ENCODE measurements at regions not wholly inside any gene's neighbourhood (a gene's known extent, or its start where the extent isn't known, plus 50 kb on each side); places are given as distances from the start of the nearest gene placed in this dataset.

DNA sequence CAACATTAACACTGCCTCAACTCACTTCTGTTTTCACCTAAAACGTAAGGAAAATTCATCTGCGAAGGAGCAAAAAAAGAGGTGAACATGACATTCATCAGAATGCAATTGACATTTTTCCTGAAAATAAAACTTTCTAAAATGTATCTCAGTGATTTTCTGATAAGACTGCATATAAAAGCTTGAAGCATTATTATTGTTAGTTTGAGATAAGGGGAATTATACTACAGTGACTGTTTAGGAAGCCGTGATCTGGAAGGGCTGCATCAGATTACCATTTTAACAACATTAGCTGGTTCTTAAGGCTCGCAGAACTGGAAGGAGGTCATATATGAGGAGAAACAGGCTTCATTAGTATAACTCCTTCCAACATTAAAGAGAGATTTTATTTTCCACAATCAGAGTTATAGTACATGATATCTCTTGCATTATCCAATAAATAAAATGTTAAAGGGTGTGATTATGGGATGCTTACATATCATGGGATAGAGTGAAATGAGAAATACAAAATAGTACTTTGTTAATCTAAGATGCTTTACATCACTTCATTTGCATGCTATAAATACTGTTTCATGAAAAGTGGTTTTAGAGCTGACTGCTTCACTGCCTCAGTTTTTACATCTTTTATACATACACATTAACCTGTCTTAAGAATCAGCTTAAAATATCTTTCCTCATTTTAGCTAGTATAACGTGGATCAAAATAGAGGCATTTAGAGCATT, 1820.1 kb upstream of the TENM3 start:
- DNase-seq: no peak

DNA sequence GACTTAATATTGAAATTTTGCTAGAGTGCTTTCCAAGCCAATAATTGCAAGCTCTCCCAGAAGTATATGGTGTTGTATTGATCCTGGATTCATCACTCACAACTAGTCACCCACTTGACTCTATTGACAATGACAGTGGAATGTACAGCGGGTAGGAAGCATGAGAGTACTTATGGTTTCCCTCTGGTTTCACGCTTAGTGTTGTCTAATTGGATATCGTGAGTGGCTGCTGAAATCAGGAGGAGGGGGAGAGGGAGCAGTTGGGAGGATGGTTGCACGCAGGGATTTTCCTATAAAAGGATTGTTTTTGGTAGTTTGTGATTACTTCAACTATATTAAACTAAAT, 1819.5 kb upstream of the TENM3 start:
- DNase-seq: no peak

DNA sequence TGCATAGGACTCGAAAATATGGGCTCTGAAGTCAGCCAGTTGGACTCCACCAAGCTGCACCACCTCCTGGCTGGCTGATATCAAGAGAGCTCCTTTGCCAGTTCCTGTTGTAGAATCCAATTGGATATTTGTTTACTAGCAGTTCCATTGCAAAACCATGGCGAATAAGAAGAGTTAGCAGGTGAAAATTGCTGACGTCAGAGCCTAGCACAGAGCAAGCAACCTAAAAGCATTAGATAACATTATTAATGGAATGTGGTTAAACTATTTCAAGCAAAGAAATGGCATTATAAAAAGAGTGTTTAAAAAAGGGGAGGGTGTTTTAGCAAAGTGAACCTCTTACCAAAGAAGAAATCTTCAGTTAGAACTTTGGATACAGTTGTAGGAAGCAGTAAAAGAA, 1816.3 kb upstream of the TENM3 start:
- DNase-seq: no peak

DNA sequence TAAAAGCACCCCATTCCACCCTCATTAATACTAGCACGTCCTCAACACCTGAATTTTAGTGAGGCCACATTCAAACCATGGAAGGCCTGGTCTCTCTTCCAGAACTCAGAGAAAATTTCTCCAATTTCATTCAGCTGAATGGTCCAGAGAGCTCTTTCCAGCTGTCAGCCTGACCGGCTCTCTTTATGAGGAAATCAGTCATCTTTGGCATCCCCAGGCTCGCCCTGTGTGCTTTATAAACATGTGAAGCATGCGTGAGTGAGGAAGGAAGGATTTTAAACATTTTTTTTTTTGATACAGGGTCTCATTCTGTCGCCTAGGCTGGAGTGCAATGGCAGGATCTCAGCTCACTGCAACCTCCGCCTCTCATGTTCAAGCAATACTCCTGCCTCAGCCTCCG, 1812.9 kb upstream of the TENM3 start:
- DNase-seq: no peak

DNA sequence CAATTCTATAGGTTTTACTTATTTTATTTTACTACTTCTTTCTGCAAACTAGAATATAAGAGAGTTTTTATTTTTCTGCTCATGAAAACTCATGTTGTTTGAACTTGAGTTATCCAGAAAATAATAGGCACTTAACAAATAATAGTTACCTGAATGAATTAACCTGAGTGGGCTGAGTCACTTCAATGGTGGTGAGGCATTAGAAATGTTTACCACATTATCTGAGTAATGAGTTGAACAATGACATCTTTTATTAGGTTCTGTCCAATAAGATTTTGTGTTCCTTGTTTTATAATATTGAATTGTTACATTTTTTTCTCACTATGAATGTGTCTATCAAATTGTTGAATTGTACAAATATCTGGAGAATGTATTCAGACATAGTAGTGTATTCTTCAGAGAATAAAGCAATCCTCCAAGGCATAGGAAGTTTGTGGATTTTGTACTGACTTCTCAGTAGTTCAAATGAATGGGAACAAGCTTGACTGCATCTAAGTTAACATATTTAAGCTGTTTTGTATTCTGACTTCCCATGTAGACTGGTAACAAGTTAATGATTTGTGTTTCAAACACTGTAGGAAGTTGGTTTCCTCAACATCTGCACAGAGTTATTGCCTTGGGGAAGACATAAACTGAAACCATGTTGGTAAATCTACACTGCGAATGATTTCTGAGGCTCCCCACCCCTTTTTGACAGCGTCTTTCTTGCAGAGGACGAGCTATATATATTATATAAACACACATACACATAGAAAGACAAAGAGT, 1808.9 kb upstream of the TENM3 start:
- DNase-seq: no peak

DNA sequence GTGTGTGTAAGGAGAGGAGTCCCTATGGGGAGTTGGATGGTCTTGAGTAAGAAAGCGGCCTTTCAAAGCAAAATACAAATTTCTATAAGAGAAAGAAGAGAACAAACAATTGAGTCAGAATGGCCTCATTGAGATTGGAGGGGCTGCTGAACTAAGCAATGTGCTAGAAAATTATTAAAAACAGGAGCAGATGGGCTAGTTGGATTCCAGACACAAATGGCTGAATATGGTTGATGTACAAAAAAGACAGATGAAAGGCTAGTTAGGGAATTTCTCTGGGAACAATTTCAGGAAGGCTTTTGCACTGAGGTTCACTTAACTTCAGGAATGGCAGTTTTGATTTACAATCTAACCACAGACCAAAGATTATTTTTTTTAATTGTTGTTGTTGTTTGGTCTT, 1806.8 kb upstream of the TENM3 start:
- no peak for DNase-seq

DNA sequence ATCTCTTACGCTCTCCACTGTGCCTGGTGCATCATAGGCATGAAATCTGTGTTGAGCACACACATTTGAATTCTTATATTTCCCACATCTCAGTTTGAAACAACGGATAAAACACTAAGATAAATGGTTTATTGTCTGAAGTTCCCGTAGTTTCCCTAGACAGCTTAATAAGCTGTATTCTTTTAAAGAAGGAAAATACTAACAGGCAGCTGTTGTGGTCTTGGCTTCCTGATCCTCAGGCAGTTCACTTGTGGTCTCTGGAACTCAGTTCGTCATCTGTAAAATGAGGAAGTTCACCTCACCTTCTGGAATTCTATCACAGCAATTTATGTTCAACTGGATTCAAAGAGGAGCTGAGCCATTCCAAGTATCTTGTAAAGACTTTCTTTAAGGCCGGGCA, 1805.6 kb upstream of the TENM3 start:
- no peak for DNase-seq

DNA sequence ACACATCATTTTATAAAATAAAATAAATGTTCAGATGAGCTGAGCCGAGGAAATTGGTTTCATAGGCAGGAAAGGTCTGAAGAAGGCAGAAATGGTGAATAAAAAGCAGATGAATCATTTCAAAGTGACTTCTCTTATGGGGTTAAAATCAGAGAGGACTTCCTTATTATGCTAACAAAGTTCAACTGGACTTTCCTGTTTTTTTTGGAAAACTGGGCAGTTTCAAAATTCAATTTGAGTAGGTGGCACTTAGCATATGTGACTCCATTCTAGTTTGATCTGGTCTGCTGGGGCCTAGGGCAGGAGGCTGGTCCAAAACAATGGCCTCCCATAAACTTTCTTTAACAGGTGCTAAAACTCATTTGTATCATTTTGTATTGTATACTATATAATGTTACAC, 1794.9 kb upstream of the TENM3 start:
- no peak for DNase-seq

DNA sequence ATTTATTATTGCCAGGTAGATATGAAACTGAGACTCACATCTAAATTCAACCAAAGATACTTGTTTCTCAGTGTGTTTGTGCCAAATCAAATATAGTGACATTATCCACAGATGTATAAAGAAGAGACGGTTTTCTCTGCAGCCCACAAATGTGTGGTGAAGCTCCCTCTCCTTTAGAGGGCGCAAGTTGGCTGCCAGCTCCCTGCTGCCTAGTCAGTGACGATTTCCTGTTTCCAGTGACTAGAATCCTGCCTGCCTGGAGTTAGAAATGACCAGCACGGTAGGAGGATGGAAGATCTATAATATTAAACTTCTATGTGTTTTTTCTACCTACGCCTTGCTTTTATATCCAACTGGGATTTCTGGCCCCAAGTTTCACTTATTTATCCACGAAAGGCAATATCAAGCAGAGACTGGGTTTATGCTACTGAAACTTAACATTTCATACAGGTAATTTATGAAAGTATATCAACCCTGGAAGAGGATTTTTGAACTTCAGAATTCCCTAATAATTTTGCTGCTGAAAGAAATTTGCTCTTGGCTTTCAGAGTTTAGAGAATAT, 1793.7 kb upstream of the TENM3 start:
- DNase-seq: peak; percentile 31

DNA sequence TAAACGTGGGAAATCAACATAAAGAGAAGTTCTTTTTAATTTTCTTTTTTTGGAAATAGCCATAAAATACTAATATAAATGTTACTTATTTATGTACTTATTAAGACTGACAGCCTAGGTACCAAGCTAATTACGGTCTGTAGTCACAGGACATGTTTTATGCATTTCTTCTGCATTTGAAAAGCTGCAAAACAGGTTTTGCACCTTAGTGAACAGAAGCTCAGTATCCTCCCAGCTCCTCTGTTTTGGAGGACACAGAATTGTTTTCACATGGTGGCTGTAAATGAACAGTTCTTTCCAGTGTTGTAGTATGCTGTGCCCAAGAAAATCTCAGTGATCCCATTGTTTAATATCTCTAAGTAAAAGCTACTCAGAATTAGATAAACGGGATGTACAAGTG, 1788.0 kb upstream of the TENM3 start:
- DNase-seq: peak; percentile 31

DNA sequence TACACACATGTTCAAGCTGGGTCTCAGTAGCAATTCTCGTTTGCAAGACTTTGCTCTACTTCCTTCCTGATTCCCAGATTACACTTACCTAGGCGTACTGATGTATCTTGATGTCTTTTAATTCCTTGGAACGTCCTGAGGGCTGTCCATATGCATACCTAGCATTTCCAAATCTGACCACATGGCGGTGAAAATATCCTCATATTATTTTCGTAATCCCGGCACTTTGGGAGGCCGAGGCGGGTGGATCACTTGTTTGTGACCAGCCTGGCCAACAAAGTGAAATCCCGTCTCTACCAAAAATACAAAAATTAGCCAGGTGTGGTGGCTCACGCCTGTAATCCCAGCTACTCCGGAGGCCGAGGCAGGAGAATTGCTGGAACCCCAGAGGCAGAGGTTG, 1786.3 kb upstream of the TENM3 start:
- DNase-seq: no peak

DNA sequence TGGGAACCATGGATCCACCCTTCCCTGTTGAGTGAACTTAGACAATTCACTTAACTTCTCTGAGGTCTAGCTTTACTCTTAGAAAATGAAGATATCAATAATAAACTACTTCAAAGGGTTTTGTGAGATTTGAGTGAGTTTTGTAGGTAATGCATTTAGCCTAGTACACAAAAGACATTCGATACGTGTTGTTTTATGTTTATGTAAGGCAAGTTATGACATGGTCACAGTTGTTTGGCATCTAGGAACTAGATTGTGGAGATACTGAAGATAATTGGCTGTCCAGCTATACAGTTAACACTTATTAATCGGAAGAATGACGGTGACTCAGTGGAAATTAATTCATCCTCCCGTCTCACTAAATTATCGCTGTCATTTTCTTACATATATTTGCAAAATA, 1781.1 kb upstream of the TENM3 start:
- DNase-seq: no peak

DNA sequence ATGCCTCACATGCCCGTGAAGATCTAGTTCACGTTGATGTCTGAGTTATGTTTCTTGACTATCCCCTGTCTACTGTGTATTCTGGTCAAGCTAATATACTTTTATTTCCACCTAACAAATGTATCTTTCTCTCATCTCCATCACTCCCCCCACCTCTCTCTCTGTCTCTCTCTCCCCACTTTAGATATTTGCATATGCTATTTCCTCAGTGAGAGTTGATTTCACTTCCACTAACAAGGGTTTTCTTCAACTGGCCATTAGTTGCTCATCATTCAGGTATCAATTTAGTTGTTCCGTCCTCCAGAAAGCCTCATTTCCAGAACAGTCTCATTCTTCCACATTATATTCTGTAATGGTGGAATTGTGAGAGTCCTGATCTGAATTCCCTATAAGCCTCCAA, 1777.8 kb upstream of the TENM3 start:
- no peak for DNase-seq

DNA sequence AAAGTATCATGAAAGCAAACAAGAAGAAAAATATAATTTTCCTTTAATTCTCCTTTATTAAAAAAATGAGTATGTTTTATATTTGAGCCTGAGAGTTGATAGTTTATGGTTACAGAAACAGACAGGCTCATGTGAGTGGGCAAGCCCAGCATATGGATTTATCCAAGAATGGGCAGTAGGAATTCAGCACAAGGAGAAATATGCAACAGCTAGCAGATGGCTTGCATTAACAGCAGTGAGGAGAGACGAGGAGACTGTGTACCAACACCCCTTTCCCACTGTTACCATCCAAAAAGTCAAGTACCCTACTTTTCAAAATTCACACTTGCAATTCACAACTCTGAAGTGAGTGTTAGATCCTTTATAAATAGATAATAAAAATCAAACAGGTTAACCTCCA, 1760.2 kb upstream of the TENM3 start:
- no peak for DNase-seq

DNA sequence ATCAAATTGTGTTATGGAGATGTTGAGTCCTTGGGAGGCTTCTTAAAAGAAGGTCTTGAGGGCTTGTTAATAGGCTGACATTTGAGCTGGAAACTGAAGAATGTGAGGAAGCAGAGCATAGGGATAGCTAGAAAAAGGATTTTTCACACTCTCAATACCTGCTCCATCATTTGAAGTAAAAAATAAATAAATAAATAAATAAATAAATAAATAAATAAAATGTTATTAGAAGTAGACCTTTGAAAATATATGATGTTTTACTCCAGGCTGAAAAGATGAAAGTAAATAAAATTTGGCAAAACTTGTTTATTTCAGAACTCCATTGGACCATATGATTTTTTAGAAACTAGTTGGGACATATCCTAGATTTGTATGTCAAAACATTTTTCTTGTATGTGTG, 1757.8 kb upstream of the TENM3 start:
- DNase-seq: no peak

DNA sequence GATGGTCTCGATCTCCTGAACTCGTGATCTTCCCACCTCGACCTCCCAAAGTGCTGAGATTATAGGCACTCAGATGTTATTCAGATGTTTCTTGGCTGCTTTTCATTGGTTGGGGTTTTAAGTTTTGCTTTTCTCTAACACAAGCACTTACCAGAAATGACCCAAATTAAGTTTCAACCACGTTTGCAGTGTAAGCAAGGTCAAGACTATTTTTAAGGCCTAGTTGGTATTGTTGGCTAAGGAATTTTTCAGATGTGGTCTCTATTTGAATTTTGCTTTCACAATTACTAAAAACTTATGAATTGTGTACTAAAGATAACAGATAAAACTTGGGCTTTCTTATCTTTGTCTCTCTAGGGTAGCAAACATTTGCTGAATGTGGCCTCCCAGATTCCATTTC, 1756.9 kb upstream of the TENM3 start:
- DNase-seq: no peak

DNA sequence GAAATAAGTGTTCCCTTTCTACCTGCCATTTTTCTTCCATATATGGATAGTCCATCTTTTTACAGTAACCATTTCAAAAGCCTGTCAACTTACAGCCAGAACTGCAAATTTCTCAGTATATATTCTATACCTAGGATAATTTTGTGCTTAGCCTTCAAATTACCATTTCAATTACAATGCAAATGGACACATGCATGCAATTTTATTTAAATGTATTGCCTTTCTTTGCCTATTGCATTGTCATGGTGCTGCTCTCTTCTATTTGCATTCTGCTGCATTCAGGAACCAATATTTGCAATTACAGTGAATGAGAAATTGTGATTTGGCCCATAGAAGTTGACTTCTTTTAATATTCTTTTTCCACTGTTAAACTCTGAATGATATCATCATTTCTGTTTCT, 1753.4 kb upstream of the TENM3 start:
- no peak for DNase-seq

DNA sequence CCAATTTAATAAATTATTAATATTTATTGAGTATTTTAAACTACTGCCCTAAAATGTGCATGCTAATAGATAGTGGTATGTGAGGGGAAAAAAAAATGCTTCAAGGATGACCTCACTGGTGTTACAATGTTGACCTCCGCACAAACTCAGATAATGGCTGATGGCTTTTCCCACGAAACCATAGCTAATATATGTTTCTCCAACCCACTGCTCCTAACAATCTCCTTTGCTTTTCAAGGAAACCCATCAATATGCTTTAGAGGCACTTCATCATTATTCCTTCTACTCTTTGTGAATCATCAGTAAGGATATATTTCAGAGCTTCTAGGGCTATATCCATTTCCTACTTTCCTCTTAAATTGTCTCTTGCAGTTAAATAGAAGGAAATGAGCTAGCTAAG, 1752.0 kb upstream of the TENM3 start:
- DNase-seq: no peak

DNA sequence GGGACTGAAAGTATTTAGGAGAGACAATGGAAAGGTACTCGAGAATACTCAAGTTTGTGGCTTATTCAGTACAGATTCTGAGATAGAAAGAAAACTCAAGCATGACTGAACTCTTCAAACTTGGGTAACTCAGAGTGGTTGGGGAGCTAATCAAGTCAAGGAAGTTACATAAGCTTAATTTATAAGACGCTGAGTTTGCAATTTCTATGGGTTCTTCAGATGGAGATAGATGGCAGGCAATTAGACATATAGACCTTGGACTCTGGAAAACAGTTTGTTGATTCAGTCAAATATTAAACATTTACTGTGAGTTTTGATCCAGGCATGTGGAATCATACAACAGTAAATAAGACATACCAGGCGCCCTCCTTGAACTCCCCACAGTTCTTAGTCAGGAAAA, 1749.9 kb upstream of the TENM3 start:
- no peak for DNase-seq

DNA sequence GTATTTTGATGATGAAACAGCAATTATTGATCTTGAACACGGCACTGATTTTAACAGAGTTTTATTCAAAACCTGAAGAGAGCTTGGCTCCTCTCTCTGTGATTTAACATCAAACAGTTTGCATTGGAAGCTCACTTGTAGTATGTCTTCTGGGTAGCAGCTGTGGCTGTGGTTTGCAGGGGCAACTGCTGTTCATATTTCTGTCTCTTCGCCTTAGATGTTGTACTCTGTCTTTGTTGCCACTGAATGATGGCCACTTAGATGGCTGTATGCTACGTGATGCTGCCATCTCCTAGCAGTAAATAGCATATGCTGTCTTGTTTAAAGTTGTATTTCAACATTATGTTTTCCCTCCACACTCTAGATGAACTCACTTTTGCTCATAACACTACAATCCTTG, 1743.0 kb upstream of the TENM3 start:
- DNase-seq: no peak

DNA sequence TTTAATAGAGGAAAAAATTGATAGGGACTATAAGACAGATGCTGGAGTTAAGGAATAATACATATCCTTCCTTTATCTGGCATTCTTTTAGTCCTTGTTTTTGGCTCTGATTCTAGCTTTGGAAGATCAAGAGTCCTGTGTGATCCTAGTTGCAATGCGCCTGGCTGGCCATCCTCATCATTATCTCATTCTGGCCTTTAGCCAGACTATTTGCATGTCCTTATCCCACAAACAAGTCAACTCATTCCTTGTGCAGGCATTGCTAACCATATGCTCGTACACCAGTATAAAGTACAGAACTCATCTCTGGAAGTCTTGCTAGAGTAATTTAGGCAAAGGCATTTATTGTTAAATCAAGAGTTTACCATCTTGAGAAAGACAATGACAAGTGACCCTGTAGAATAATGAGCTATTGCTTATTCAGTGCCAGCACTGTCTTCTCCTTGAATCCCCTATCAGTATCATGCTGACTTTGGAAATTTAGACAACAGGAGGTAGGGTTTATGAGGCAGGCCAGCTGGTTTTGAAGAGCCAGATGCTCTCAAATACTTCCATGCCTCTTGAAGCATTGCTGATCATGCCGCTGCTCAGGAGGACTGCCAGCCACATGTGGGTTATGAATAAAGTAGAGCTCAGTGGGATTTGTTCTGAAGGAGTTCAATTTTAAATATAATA, 1730.3 kb upstream of the TENM3 start:
- DNase-seq: no peak

DNA sequence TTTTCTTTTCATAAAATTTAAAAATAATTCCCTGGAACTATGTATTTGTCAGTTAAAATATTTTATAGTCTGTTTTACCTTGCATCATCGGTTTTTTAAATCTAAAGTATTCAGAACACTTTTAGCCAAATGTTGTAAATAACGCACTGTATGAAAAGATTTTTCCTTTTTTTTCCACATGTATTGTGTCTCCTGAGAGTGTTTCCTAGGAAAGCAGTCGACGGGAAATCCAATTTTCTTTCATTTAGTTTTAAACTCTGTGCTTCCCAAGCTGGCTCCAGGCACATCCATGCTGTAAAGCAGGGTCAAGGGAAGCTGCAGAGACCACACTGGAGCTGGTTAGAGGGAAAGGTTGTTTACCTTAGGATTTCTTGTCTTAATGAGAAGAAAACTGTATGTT, 1724.3 kb upstream of the TENM3 start:
- DNase-seq: no peak

DNA sequence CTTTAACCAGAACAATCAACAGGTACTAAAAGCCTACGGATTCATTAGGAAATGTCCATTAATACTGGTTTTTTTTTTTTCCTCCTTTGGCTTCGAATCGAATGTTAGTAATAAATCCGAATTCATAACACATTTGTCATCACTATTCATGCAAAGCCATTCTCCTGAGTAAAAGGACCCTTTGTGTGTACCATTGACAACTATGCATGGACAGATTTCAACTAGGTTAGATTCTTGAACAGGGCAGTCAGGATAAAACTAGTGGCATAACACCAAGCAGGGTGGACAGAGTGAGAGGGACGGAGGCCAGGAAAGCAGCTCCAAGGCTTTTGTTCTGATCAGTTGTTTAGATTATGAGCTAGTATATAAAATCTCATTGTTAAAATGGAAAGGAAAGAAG, 1722.0 kb upstream of the TENM3 start:
- DNase-seq: no peak

Measured in left kidney (tissue), 1 donor.